ENCODE measurements at regions not wholly inside any gene's neighbourhood (a gene's known extent, or its start where the extent isn't known, plus 50 kb on each side); places are given as distances from the start of the nearest gene placed in this dataset.

- TF ChIP-seq CBX5 (IDR thresholded peaks at IDR 0.05; ENCODE audit: low read depth): no peak
- TF ChIP-seq ZSCAN29 (IDR thresholded peaks at IDR 0.05): no peak
- no peak for TF ChIP-seq BCLAF1 (IDR thresholded peaks at IDR 0.05)
- TF ChIP-seq, protein P1, sequence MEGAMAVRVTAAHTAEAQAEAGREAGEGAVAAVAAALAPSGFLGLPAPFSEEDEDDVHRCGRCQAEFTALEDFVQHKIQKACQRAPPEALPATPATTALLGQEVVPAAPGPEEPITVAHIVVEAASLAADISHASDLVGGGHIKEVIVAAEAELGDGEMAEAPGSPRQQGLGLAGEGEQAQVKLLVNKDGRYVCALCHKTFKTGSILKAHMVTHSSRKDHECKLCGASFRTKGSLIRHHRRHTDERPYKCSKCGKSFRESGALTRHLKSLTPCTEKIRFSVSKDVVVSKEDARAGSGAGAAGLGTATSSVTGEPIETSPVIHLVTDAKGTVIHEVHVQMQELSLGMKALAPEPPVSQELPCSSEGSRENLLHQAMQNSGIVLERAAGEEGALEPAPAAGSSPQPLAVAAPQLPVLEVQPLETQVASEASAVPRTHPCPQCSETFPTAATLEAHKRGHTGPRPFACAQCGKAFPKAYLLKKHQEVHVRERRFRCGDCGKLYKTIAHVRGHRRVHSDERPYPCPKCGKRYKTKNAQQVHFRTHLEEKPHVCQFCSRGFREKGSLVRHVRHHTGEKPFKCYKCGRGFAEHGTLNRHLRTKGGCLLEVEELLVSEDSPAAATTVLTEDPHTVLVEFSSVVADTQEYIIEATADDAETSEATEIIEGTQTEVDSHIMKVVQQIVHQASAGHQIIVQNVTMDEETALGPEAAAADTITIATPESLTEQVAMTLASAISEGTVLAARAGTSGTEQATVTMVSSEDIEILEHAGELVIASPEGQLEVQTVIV (IDR thresholded peaks at IDR 0.05; ENCODE audit: borderline replicate concordance, partially characterized antibody): no peak
- no peak for TF ChIP-seq CHD1 (IDR thresholded peaks at IDR 0.05; ENCODE audit: low read depth, low read length)
- TF ChIP-seq, protein P2, sequence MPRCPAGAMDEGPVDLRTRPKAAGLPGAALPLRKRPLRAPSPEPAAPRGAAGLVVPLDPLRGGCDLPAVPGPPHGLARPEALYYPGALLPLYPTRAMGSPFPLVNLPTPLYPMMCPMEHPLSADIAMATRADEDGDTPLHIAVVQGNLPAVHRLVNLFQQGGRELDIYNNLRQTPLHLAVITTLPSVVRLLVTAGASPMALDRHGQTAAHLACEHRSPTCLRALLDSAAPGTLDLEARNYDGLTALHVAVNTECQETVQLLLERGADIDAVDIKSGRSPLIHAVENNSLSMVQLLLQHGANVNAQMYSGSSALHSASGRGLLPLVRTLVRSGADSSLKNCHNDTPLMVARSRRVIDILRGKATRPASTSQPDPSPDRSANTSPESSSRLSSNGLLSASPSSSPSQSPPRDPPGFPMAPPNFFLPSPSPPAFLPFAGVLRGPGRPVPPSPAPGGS (IDR thresholded peaks at IDR 0.05; ENCODE audit: borderline replicate concordance, insufficient read depth, low read depth, low read length, poor library complexity, severe bottlenecking): no peak
- no peak for TF ChIP-seq RUNX3 (IDR thresholded peaks at IDR 0.05; ENCODE audit: low read length)
- TF ChIP-seq TCF3 (IDR thresholded peaks at IDR 0.05; ENCODE audit: borderline replicate concordance, insufficient read depth, low read depth, low read length): no peak
- TF ChIP-seq SREBF1 (IDR thresholded peaks at IDR 0.05; ENCODE audit: low read length): no peak
- no peak for TF ChIP-seq NFYA (IDR thresholded peaks at IDR 0.05; ENCODE audit: borderline replicate concordance, low read depth, low read length)
- TF ChIP-seq PAX5 (IDR thresholded peaks at IDR 0.05; ENCODE audit: borderline replicate concordance, low read depth, low read length): no peak
Measured at GRCh38 chr2:156689939-156690338, 253.8 kb downstream of the GPD2 start (continued).
